ENCODE measurements at regions not wholly inside any gene's neighbourhood (a gene's known extent, or its start where the extent isn't known, plus 50 kb on each side); places are given as distances from the start of the nearest gene placed in this dataset.
"Not testable (repeated sequence)": the region's sequence is repeated elsewhere in the genome, so short reads cannot be mapped to it uniquely, and the experiment has no call there.

GRCh38 chr6:119881416-119881815, 531.9 kb upstream of the MAN1A1 start:
- DNase-seq, result peak in 1 of 51 donors; percentile 2

- peak in 1 of 51 donors; percentile 12 for DNase-seq
These were observed 531.3 kb upstream of the MAN1A1 start for GRCh38 chr6:119880840-119881239.

GRCh38 chr6:119879731-119880130, 530.2 kb upstream of the MAN1A1 start:
- no peak for DNase-seq

DNA sequence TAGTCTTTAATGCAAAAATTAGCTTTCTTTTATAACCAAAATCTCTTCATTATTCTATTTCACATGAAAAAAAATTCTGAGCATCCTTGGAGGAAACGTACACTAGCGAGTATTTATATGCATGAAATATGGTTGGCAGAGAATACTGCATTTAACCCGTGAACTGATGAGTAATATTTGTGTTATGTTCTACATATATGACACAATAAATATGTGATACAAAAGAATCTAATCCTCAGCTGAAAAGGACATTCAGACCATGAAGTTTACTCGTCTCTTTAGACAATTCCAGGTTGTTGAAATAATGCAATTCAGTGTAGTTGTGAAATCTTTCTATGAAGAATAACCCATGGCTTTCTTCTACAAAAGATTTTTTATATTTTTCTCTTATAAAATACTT, 524.8 kb upstream of the MAN1A1 start:
- no peak for DNase-seq

DNA sequence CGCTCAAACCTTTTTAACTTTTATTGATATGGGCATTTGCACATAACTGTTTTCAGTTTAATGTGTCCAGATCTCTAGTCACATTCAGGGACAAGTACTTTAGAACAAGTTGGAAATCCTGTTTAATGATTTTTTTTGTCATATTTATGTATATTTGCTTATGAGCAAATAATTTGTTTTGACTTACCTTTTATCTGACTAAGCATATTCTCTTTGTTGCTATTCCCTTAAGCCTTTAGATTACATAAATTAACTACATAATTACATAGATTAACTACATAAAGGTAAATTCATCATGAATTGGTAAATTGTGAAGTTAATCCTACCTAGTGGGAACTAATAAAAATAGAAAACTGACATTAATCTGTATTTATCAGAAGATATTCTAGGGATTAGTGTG, 523.5 kb upstream of the MAN1A1 start:
- no peak for DNase-seq

DNA sequence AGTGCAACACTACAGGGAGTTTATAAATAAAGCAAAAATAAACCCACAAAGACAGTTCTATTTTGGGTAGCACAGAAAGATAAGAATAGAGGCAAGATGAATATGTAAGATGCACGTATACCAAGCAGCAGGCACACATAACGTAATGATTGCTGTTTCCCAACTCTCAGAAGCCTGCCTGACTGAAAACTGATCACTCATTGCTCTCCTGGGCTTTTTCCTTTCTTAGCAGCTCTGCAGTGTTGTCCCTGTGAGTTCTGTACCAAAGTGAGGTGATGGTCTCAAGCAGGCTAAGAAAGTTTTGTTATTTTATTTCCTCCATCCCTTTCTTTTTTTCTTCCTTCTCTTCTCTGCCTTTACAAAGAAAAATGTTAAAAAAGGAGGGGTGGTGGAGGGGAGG, 522.0 kb upstream of the MAN1A1 start:
- DNase-seq, result no peak

GRCh38 chr6:119865466-119866350, 516.1 kb upstream of the MAN1A1 start:
- no peak for DNase-seq

DNA sequence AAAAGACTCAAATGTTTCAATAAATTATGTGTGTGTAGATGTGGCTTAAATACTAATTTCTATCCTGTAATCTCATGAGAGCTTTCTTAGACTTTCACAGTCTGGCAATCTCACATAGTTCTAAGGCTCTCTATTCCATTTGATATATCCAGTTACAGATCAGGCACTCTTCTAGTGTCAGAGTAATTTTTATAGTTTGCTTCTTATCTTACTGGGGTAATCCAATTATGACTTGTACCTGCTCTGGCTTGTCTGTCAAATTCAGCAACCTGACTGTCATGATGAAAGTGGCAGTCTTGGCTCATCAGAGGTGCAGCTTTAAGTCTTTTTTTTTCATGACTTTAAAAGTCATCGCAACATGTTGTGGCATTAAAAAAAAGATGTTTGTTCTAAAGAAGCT, 513.2 kb upstream of the MAN1A1 start:
- DNase-seq, result no peak

DNA sequence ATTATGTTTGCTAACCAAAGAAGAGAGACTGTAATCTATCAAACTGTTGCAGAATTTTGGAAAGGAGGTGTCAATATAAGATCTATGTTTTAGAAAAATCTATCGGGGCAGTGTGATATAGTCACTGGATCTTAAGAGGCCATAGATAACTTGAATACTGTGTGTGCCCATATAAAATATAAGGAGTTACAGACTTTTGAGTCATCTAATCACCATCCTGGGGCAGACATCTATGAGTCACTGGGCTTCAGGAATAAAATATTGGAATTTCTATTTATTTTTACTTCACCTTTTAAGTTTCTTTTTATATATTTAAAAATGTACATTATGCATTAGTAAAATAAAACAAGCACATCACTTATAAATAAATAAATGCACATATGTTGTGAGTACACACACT, 509.3 kb upstream of the MAN1A1 start:
- no peak for DNase-seq

DNA sequence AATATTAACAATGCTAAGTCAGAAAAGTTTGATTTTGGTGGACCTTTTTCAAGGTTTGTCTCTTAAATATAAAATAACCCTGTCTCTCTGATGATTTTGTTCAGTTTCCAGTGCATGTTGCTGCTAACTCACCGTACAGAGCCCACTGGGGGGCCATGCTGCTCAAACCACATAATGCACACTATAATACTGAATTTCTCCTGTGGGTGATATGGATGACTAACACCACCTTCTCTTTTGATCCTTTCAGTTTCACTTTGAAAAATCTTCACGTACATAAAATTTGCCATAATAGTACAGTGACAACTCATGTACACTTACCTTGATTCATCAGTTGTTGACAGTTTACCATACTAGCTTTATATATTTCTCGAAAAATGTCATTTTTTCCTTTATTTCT, 506.6 kb upstream of the MAN1A1 start:
- DNase-seq, result no peak

GRCh38 chr6:119848696-119849095, 499.1 kb upstream of the MAN1A1 start:
- DNase-seq, result no peak

- DNase-seq, result no peak
These were observed 495.6 kb upstream of the MAN1A1 start for GRCh38 chr6:119845161-119845560.

GRCh38 chr6:119844387-119844786, 494.8 kb upstream of the MAN1A1 start:
- DNase-seq, result no peak

DNA sequence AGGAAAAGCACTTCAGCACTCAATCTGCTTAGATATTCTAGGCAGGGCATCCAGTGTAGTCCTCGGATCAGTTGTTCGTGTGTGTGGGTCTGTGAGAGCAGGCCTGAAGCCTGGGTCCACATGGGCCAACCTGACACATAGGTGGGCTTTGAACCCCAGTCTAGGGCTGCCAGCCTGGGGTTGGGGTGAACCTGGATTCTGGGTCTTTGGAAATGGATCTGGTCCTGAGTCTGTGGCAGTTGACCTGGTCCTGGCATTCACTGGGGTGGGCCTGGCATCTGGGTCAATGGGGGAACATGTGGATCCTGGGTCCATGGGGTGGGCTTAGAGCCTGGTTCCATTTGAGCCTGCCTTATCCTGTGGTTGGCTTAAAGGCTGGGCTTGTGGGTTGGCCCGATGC, 492.6 kb upstream of the MAN1A1 start:
- DNase-seq, result peak in 1 of 51 donors; percentile 0

- DNase-seq, result no peak
These were observed 488.5 kb upstream of the MAN1A1 start for GRCh38 chr6:119838043-119838442.

DNA sequence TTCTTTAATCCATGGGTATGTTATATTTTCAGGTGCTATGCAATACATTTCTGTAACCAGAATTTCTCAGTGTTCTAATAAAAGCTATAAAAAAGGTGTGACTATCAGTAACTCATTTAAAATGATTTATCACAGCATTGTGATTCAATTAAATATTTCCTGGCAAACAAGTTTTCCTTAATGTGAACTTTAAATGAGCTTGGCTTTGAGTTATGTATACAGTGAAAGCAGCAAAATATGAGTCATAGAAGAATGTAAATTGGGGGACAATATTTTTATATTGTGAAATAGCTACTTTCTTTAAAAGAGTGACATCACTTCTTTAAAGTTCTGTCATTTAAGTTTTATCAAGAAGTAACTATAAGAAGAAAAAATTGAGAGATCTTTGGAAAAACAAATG, 484.9 kb upstream of the MAN1A1 start:
- no peak for DNase-seq

DNA sequence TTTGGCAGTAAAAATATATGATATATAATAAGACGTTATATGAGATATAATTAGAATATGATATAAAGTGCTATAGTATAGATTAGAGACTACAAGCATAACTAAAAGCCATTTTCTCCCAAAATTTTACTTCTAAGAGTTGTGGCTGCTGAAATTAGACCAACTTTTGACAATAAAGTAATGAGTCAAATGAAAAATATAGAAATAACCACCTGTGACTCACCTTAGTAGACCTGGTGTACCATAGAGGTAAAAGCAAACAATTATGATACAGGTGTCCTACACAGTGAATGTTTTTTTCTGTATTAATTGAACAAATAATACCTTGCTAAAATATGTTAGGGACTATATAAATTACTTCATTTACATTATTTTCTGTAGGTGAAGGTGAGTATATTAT, 482.9 kb upstream of the MAN1A1 start:
- DNase-seq, result no peak

DNA sequence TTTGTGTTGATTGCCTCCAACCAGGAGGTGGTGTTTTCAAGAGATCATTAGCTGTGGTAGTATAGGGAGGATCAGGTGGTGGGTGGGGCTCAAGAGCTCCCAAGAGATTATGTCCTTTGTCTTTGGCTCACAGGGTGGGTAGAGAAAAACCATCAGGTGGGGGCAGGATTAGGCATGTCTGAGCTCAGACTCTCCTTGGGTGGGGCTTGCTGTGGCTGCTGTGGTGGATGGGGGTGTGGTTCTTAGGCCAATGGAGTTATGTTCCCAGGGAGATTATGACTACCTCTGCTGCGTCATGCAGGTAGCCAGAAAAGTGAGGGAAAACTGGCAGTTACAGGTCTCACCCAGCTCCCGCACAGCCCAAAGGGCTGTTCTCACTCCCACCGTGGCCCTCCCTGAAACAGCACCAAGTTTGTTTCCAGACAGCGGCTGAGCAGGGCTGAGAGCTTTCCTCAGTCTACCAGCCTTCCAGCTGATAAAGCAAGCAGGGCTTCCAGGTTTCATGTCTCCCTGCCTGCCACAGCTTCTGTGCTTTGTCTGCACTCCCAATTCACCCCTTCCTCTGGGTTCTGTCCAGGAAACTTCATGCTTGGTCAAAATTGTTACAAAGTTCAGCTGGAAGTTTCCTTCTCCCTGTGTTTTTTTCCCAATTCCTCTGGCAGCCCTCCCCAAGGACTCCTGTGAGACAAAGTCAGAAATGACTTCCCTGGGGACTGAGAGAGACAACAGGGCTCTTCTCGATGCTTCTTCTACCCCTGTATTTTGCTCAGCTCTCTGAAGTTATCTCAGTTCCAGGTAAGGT, 481.1 kb upstream of the MAN1A1 start:
- DNase-seq, result no peak

DNA sequence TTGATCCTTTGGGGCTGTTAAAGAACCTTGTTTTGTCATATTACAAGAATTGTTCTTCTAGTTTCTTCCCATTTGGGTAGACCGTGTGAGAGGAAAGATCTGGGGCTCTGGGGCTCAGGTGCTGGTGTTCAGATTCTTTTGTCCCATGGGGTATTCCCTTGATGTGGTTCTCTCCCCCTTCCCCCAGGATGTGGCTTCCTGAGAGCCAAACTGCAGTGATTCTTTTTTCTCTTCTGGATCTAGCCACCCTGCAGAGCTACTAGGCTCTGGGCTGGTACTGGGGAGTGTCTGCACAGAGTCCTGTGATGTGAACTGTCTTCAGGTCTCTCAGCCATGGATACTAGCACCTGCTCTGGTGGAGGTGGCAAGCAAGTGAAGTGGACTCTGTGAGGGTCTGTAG, 480.5 kb upstream of the MAN1A1 start:
- DNase-seq, result no peak

- DNase-seq, result not testable (repeated sequence)
These were observed 479.9 kb upstream of the MAN1A1 start for GRCh38 chr6:119829499-119829898.

DNA sequence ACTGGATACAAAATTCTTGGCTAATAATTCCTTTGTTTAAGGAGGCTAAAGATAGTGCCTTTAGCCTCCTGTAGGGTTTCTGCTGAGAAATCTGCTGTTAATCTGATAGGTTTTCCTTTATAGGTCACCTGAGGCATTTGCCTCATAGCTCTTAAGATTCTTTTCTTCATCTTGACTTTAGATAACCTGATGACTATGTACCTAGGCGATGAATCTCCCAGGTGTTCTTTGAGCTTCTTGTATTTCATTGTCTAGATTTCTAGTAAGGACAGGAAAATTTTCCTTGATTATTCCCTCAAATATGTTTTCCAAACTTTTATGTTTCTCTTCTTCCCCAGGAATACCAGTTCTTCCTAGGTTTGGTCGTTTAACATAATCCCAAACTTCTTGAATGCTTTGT, 479.4 kb upstream of the MAN1A1 start:
- DNase-seq, result no peak

- DNase-seq, result no peak
These were observed 471.8 kb upstream of the MAN1A1 start for GRCh38 chr6:119821380-119821779.

DNA sequence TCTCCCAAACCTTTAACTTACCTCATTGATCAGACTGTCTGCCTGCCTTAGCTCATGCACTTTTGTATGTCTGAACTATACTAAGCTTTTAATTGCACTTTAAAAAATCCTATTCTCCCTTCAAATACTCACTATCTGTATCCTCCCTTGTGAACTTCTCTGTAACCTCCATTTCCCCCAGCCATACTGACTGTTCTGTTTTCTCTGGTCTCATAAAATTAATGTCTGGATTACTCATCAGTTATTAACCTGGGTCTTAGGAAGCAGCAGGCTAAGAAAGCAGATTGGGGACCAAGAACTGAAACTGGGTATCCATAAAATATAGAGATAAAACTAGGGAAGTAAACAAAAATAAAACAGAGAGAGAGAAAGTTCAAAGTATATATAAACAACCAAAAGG, 469.3 kb upstream of the MAN1A1 start:
- DNase-seq, result no peak
